ENCODE measurements at regions not wholly inside any gene's neighbourhood (a gene's known extent, or its start where the extent isn't known, plus 50 kb on each side); places are given as distances from the start of the nearest gene placed in this dataset.

DNA sequence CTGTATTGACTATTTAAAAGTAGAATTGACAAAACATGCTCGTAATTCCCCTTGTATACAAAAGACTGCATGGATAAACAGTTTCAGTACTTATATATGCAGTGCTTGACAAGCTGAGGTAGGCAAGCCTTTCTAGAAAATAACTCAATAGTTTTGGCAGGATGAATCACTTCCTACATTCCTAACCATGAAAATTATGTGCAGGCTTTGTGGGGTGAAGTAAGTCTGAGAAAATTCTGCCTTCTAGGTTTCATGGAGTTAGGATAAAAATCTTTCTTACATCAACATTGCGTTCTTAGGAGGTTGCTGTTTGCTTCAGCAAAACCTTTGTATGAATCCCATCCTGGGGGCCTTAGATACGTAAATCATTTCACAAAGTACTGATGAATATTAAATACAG is 801.4 kb upstream of the EYS start:
- no peak for FAIRE-seq
- ChIA-PET POLR2A (no interaction called here), CTCF (no interaction called here)
- WGBS (ENCODE audit: missing lambda C conversion rate) = 44% methylated on average over 3 of the region's 3 CpGs
- no peak overlapping the region for H3K4me3 ChIP-seq
- TF ChIP-seq, protein P1, sequence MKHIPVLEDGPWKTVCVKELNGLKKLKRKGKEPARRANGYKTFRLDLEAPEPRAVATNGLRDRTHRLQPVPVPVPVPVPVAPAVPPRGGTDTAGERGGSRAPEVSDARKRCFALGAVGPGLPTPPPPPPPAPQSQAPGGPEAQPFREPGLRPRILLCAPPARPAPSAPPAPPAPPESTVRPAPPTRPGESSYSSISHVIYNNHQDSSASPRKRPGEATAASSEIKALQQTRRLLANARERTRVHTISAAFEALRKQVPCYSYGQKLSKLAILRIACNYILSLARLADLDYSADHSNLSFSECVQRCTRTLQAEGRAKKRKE (CRISPR knock-in tag; IDR thresholded peaks at IDR 0.05; ENCODE audit: low read depth) = no peak
- TF ChIP-seq EHMT2 (IDR thresholded peaks at IDR 0.05; ENCODE audit: low read depth) (no peak), ELK1 (IDR thresholded peaks at IDR 0.05; ENCODE audit: low read depth, low read length) (no peak), TFCP2L1 (CRISPR knock-in tag; IDR thresholded peaks at IDR 0.05) (no peak)
- no peak overlapping the region for H3K27ac ChIP-seq
- no peak for DNase-seq (ENCODE audit: low read depth in 1 of 2, low spot score in 1 of 2)
- H3K9me3 ChIP-seq = no peaks in the 10 kb centered on the region
- ATAC-seq = no peak
- no peak overlapping the region for H3K4me2 ChIP-seq
- no peaks in the 10 kb centered on the region for H3K4me1 ChIP-seq

- ATAC-seq (no peak), DNase-seq (ENCODE audit: low read depth in 1 of 2, low spot score in 1 of 2) (no peak), FAIRE-seq (no peak)
- H3K4me3 ChIP-seq = no peak overlapping the region
- 26% methylated on average over 2 of the region's 2 CpGs for WGBS (ENCODE audit: missing lambda C conversion rate)
- CTCF ChIA-PET = no interaction called here
- POLR2A ChIA-PET = no interaction called here
- H3K27ac ChIP-seq = no peak overlapping the region
- TF ChIP-seq CTCF (IDR thresholded peaks at IDR 0.05) (no peak), TFCP2L1 (CRISPR knock-in tag; IDR thresholded peaks at IDR 0.05) (no peak), RAD21 (conservative IDR thresholded peaks at IDR 0.05 in 1 of 2, IDR thresholded peaks at IDR 0.05 in 1 of 2) (no peak), FOSL2 (IDR thresholded peaks at IDR 0.05) (no peak), FOSL2 (CRISPR knock-in tag; IDR thresholded peaks at IDR 0.05) (no peak), BHLHE40 (IDR thresholded peaks at IDR 0.05; ENCODE audit: low read depth, low read length) (no peak), FOXS1 (CRISPR knock-in tag; IDR thresholded peaks at IDR 0.05) (no peak), TP53 (CRISPR knock-in tag; IDR thresholded peaks at IDR 0.05) (no peak), POLR2A (IDR thresholded peaks at IDR 0.05; ENCODE audit: low read length) (no peak), ZSCAN20 (CRISPR knock-in tag; IDR thresholded peaks at IDR 0.05) (no peak), RNF2 (IDR thresholded peaks at IDR 0.05; ENCODE audit: borderline replicate concordance, low read depth) (no peak), RCOR1 (IDR thresholded peaks at IDR 0.05; ENCODE audit: low read depth, low read length) (no peak), NPAS2 (CRISPR knock-in tag; IDR thresholded peaks at IDR 0.05; ENCODE audit: borderline replicate concordance) (no peak), ZC3H11A (IDR thresholded peaks at IDR 0.05) (no peak), GATA3 (IDR thresholded peaks at IDR 0.05; ENCODE audit: borderline replicate concordance) (no peak), PHF8 (IDR thresholded peaks at IDR 0.05; ENCODE audit: borderline replicate concordance, low read depth) (no peak), EP300 (IDR thresholded peaks at IDR 0.05) (no peak), MAX (IDR thresholded peaks at IDR 0.05) (no peak), KDM1A (IDR thresholded peaks at IDR 0.05; ENCODE audit: low read depth) (no peak)
- TF ChIP-seq, protein P2, sequence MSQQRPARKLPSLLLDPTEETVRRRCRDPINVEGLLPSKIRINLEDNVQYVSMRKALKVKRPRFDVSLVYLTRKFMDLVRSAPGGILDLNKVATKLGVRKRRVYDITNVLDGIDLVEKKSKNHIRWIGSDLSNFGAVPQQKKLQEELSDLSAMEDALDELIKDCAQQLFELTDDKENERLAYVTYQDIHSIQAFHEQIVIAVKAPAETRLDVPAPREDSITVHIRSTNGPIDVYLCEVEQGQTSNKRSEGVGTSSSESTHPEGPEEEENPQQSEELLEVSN (IDR thresholded peaks at IDR 0.05; ENCODE audit: borderline replicate concordance, low read depth) = no peak
- TF ChIP-seq, protein P3, sequence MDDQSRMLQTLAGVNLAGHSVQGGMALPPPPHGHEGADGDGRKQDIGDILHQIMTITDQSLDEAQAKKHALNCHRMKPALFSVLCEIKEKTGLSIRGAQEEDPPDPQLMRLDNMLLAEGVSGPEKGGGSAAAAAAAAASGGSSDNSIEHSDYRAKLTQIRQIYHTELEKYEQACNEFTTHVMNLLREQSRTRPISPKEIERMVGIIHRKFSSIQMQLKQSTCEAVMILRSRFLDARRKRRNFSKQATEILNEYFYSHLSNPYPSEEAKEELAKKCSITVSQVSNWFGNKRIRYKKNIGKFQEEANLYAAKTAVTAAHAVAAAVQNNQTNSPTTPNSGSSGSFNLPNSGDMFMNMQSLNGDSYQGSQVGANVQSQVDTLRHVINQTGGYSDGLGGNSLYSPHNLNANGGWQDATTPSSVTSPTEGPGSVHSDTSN (IDR thresholded peaks at IDR 0.05) = no peak
- no peaks in the 10 kb centered on the region for H3K9me3 ChIP-seq
- no peaks in the 10 kb centered on the region for H3K4me1 ChIP-seq
- H3K4me2 ChIP-seq = no peak overlapping the region
These were observed 792.8 kb upstream of the EYS start for GRCh38 chr6:66499851-66500250.

All from A549 (cell line).